Natural killer cell (primary cell): ENCODE measurements at regions not wholly inside any gene's neighbourhood (a gene's known extent, or its start where the extent isn't known, plus 50 kb on each side); places are given as distances from the start of the nearest gene placed in this dataset.

Experiments used
- ATAC-seq, 3 donors: fragments of 150-1000 bp in 2 of 3; fragments of 200-7000 bp in 1 of 3; cut with Tn5 transposase; 1 replicate in 1 of 3; 2 replicates in 2 of 3; pipeline ENCODE4 v1.10.0; 2021; ENCODE audit warnings: mild to moderate bottlenecking in 2 of 3, moderate library complexity in 2 of 3
- DNase-seq, 2 donors: peaks; one replicate each; pipeline versions ENCODE4 v3.0.0 to v3.0.0-alpha.2; 2013 to 2021; ENCODE audit warnings: mixed read lengths in 1 of 2
- H3K27ac ChIP-seq: one replicate; pipeline ENCODE4 v1.5.1; 2013; ENCODE audit warnings: mild to moderate bottlenecking, low read length
- H3K27me3 ChIP-seq: one replicate; pipeline ENCODE4 v1.6.1; 2013; ENCODE audit warnings: low read length; ENCODE audit not compliant: control insufficient read depth, insufficient read depth
- H3K36me3 ChIP-seq: one replicate; pipeline ENCODE4 v1.6.1; 2013; ENCODE audit warnings: low read length; ENCODE audit not compliant: control insufficient read depth, insufficient read depth
- H3K4me1 ChIP-seq: one replicate; pipeline ENCODE4 v1.6.1; 2013; ENCODE audit warnings: low read length; ENCODE audit not compliant: control insufficient read depth, insufficient read depth
- H3K4me3 ChIP-seq: one replicate; pipeline ENCODE4 v1.5.1; 2013; ENCODE audit warnings: low read length
- H3K9me3 ChIP-seq: one replicate; pipeline ENCODE4 v1.6.1; 2013; ENCODE audit warnings: low read length; ENCODE audit not compliant: control insufficient read depth, insufficient read depth
- H3K27ac Mint-ChIP-seq, 2 donors: one replicate each; pipeline ENCODE4 v1.8.0; 2022; ENCODE audit warnings: mild to moderate bottlenecking in 2 of 2, mixed read lengths in 2 of 2, moderate library complexity in 1 of 2
- H3K27me3 Mint-ChIP-seq, 2 donors: one replicate each; pipeline ENCODE4 v1.8.0; 2022; ENCODE audit warnings: low read depth in 2 of 2, mixed read lengths in 2 of 2
- H3K36me3 Mint-ChIP-seq: one replicate; pipeline ENCODE4 v1.8.0; 2022; ENCODE audit warnings: mixed read lengths
- H3K4me1 Mint-ChIP-seq, 2 donors: one replicate each; pipeline ENCODE4 v1.8.0; 2022; ENCODE audit warnings: mixed read lengths in 2 of 2
- H3K4me3 Mint-ChIP-seq: one replicate; pipeline ENCODE4 v1.8.0; 2022; ENCODE audit warnings: mild to moderate bottlenecking, moderate library complexity, mixed read lengths
- H3K9me3 Mint-ChIP-seq, 2 donors: one replicate each; pipeline ENCODE4 v1.8.0; 2022; ENCODE audit warnings: mixed read lengths in 2 of 2
- WGBS: methylation state at CpG from one replicate; pipeline ENCODE4 v1.1.7; 2013; ENCODE audit warnings: missing lambda C conversion rate; ENCODE audit not compliant: insufficient coverage; 5-methylcytosine and 5-hydroxymethylcytosine counted together
- intact Hi-C: fragments of 100-400 bp; cut with micrococcal nuclease; formaldehyde crosslinking; loops from one replicate; pipeline ENCODE4 v1.14.2; 2022
- TF ChIP-seq, protein P1 (sequence below): fragments of 200-600 bp; IDR thresholded peaks from one replicate; pipeline ENCODE4 v1.8.0; 2022; ENCODE audit warnings: antibody characterized with exemption

DNA sequence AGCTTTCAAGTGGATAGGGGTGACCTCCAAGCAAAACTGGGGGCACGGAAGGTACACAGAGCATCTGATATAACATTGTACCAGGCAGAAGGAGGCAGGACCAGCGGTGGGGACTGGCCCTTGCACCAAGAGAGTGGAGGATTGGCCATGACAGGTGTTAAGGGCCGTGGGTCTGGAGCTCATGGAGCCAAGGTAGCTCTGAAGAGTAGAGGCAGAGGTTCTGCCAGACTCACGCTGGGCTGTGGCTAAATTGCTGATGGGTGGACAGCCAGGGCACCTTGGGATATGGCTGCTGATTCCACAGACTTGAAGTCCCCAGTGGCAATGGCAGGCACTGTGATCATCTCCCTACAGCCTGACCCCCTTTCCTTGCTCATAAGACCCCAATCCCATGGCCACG lies 65.9 kb upstream of the NKD1 start:
- H3K27ac Mint-ChIP-seq = no peak overlapping the region
- DNase-seq = no peak

DNA sequence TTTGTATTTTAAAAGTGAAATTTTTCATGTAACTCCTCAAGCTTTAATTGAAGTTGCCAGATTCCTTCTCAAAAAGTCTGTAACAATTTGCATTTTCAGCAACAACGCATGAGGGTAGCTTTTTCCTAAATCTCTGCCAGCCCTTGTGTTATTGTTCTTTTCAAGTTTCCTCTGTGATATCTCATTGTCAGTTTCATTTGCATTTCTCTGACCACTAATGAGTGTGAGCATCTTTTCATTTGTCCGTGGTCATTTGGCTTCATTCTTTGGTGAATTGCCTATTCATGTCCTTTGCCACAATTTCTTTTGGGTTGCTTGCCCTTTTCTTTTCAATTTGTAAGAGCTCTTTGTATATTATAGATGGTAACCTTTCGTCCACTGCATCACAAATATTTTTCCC lies 68.0 kb upstream of the NKD1 start:
- TF ChIP-seq, protein P1, sequence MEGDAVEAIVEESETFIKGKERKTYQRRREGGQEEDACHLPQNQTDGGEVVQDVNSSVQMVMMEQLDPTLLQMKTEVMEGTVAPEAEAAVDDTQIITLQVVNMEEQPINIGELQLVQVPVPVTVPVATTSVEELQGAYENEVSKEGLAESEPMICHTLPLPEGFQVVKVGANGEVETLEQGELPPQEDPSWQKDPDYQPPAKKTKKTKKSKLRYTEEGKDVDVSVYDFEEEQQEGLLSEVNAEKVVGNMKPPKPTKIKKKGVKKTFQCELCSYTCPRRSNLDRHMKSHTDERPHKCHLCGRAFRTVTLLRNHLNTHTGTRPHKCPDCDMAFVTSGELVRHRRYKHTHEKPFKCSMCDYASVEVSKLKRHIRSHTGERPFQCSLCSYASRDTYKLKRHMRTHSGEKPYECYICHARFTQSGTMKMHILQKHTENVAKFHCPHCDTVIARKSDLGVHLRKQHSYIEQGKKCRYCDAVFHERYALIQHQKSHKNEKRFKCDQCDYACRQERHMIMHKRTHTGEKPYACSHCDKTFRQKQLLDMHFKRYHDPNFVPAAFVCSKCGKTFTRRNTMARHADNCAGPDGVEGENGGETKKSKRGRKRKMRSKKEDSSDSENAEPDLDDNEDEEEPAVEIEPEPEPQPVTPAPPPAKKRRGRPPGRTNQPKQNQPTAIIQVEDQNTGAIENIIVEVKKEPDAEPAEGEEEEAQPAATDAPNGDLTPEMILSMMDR = no peak
- H3K27me3 ChIP-seq = peaks cover 4% of the 10 kb centered on the region
- H3K36me3 ChIP-seq = no peaks in the 10 kb centered on the region
- no peak overlapping the region for H3K27ac ChIP-seq
- no peaks in the 10 kb centered on the region for H3K4me1 Mint-ChIP-seq
- no peaks in the 10 kb centered on the region for H3K4me1 ChIP-seq
- H3K9me3 Mint-ChIP-seq = no peaks in the 10 kb centered on the region
- H3K36me3 Mint-ChIP-seq = no peaks in the 10 kb centered on the region
- no peaks in the 10 kb centered on the region for H3K9me3 ChIP-seq
- no peak overlapping the region for H3K4me3 Mint-ChIP-seq
- no peak overlapping the region for H3K27ac Mint-ChIP-seq
- DNase-seq = no peak
- no peak for ATAC-seq
- peaks cover 31 to 34% of the 10 kb centered on the region in 2 donors for H3K27me3 Mint-ChIP-seq
- intact Hi-C loops = no loop called here
- H3K4me3 ChIP-seq = no peak overlapping the region
- 90% methylated on average over 2 of the region's 3 CpGs for WGBS

More for the DNA sequence above, 65.9 kb upstream of the NKD1 start:
- Histone ChIP-seq H3K36me3 (no peaks in the 10 kb centered on the region), H3K4me1 (no peaks in the 10 kb centered on the region), H3K4me3 (no peak overlapping the region), H3K9me3 (no peaks in the 10 kb centered on the region), H3K27me3 (peaks cover 4% of the 10 kb centered on the region), H3K27ac (no peak overlapping the region)
- H3K4me3 Mint-ChIP-seq = no peak overlapping the region
- no peaks in the 10 kb centered on the region for H3K36me3 Mint-ChIP-seq
- TF ChIP-seq, protein P1 = no peak
- no peaks in the 10 kb centered on the region for H3K9me3 Mint-ChIP-seq
- 78% methylated on average over 4 of the region's 5 CpGs for WGBS
- ATAC-seq = no peak
- H3K4me1 Mint-ChIP-seq = no peaks in the 10 kb centered on the region
- intact Hi-C loops = no loop called here
- peaks cover 29 to 53% of the 10 kb centered on the region in 2 donors for H3K27me3 Mint-ChIP-seq

DNA sequence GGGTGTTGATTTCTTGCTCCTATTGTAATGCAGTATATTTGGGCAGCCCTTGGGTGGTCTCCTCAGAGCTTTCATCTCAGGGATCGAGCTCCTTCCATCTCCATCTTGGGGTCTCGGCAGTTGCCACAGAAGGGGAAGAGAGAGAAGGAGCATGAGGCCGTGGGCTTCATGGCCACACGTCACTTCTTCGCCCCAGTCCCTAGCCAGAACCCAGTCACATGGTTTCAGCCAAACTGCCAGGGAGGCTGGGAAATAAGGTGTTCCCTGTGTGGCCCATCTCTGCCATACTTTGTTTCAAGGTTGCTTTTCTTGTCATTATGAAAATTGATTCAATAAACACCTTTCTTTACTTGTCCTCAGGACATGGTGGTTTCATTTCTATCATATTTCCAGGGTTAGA lies 68.4 kb upstream of the NKD1 start:
- H3K27me3 Mint-ChIP-seq = peaks cover 30% of the 10 kb centered on the region in 2 donors
- no peaks in the 10 kb centered on the region for H3K36me3 Mint-ChIP-seq
- Histone ChIP-seq H3K4me1 (no peaks in the 10 kb centered on the region), H3K9me3 (no peaks in the 10 kb centered on the region), H3K4me3 (no peak overlapping the region), H3K27ac (no peak overlapping the region), H3K36me3 (no peaks in the 10 kb centered on the region), H3K27me3 (peaks cover 2% of the 10 kb centered on the region)
- no peak for ATAC-seq
- DNase-seq = no peak
- H3K9me3 Mint-ChIP-seq = no peaks in the 10 kb centered on the region
- no peak overlapping the region for H3K4me3 Mint-ChIP-seq
- TF ChIP-seq, protein P1 = no peak
- 89% methylated on average over 5 of the region's 5 CpGs for WGBS
- H3K4me1 Mint-ChIP-seq = no peaks in the 10 kb centered on the region
- H3K27ac Mint-ChIP-seq = no peak overlapping the region
- intact Hi-C loops = no loop called here

DNA sequence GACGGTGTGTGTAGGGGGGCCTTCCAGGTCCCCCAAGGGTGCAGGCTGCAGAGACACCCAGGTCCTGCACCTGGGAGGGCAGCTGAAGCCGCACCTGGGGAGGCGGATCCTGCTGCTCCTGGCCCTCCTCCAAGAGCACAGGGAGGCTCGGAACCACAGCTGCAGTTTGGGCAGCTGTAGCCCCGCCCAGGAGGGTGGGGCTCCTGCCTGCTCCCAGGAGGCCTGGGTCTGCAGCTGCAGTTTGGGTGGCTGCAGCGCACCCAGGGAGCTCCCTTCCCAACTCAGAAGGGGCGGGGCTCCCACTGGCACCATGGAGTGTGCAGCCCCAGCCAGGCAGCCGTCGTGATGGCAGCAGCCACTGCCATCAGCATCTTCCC lies 69.4 kb upstream of the NKD1 start:
- Mint-ChIP-seq H3K4me1 (no peaks in the 10 kb centered on the region), H3K36me3 (no peaks in the 10 kb centered on the region), H3K27ac (no peak overlapping the region), H3K9me3 (no peaks in the 10 kb centered on the region), H3K4me3 (no peak overlapping the region), H3K27me3 (peaks cover 20 to 23% of the 10 kb centered on the region in 2 donors)
- Histone ChIP-seq H3K36me3 (no peaks in the 10 kb centered on the region), H3K4me1 (no peaks in the 10 kb centered on the region), H3K9me3 (no peaks in the 10 kb centered on the region), H3K27ac (no peak overlapping the region), H3K27me3 (no peaks in the 10 kb centered on the region), H3K4me3 (no peak overlapping the region)
- TF ChIP-seq, protein P1 = no peak
- WGBS = 65% methylated on average over 9 of the region's 9 CpGs
- intact Hi-C loops = no loop called here
- DNase-seq (no peak), ATAC-seq (no peak)
